ENCODE measurements at regions not wholly inside any gene's neighbourhood (a gene's known extent, or its start where the extent isn't known, plus 50 kb on each side); places are given as distances from the start of the nearest gene placed in this dataset.

GRCh38 chr4:12207396-12207795 is 778.7 kb upstream of the HS3ST1 start:
- Histone ChIP-seq H3K4me3 (ENCODE audit: control insufficient read depth in 2 of 3, extremely low read depth in 1 of 3, insufficient read depth in 2 of 3, low read depth in 1 of 3, low read length in 3 of 3) (no peak overlapping the region), H3K79me2 (ENCODE audit: control insufficient read depth, insufficient read depth, low read length) (no peaks in the 10 kb centered on the region), H4K20me1 (ENCODE audit: control insufficient read depth, extremely low read depth, insufficient read depth, low read length) (no peaks in the 10 kb centered on the region), H2AFZ (ENCODE audit: control insufficient read depth, low read length) (no peak overlapping the region), H3K9me1 (ENCODE audit: control insufficient read depth, extremely low read depth, insufficient read depth, low read length) (no peaks in the 10 kb centered on the region), H3K27ac (ENCODE audit: control insufficient read depth, insufficient read depth, low read length) (no peak overlapping the region), H3K27me3 (ENCODE audit: control insufficient read depth, extremely low read depth, insufficient read depth, low read length) (no peaks in the 10 kb centered on the region), H3K36me3 (ENCODE audit: control insufficient read depth in 2 of 2, extremely low read depth in 1 of 2, insufficient read depth in 2 of 2, low read length in 2 of 2) (no peaks in the 10 kb centered on the region), H3K4me2 (ENCODE audit: control insufficient read depth, extremely low read depth, insufficient read depth, low read depth, low read length) (no peak overlapping the region), H3K9me3 (ENCODE audit: control insufficient read depth, low read depth, low read length) (no peaks in the 10 kb centered on the region), H3K4me1 (ENCODE audit: control insufficient read depth, extremely low read depth, insufficient read depth, low read length) (no peaks in the 10 kb centered on the region), H3K9ac (ENCODE audit: control insufficient read depth, extremely low read depth, insufficient read depth, low read length) (no peak overlapping the region)
- FAIRE-seq (no peak), DNase-seq (ENCODE audit: low read depth, low spot score) (no peak)
- TF ChIP-seq CTCF (optimal IDR thresholded peaks at IDR 0.05 in 1 of 3, IDR thresholded peaks at IDR 0.05 in 1 of 3, conservative IDR thresholded peaks at IDR 0.05 in 1 of 3; ENCODE audit: extremely low read depth in 1 of 3, insufficient read depth in 2 of 3, low read length in 3 of 3) (no peak), EZH2 (IDR thresholded peaks at IDR 0.05; ENCODE audit: low read length) (no peak)
- dilution Hi-C loops (cut with MboI; ENCODE audit: extremely low pct_ligation_motif_present, low sequenced_read_pairs), result no loop called here

- no peaks in the 10 kb centered on the region for H3K4me1 ChIP-seq (ENCODE audit: control insufficient read depth, extremely low read depth, insufficient read depth, low read length)
- no peak overlapping the region for H3K9ac ChIP-seq (ENCODE audit: control insufficient read depth, extremely low read depth, insufficient read depth, low read length)
- no peaks in the 10 kb centered on the region for H3K27me3 ChIP-seq (ENCODE audit: control insufficient read depth, extremely low read depth, insufficient read depth, low read length)
- H3K9me3 ChIP-seq (ENCODE audit: control insufficient read depth, low read depth, low read length), result no peaks in the 10 kb centered on the region
- H3K9me1 ChIP-seq (ENCODE audit: control insufficient read depth, extremely low read depth, insufficient read depth, low read length), result no peaks in the 10 kb centered on the region
- no peaks in the 10 kb centered on the region for H3K36me3 ChIP-seq (ENCODE audit: control insufficient read depth in 2 of 2, extremely low read depth in 1 of 2, insufficient read depth in 2 of 2, low read length in 2 of 2)
- no peak overlapping the region for H3K4me3 ChIP-seq (ENCODE audit: control insufficient read depth in 2 of 3, extremely low read depth in 1 of 3, insufficient read depth in 2 of 3, low read depth in 1 of 3, low read length in 3 of 3)
- no peaks in the 10 kb centered on the region for H3K79me2 ChIP-seq (ENCODE audit: control insufficient read depth, insufficient read depth, low read length)
- H4K20me1 ChIP-seq (ENCODE audit: control insufficient read depth, extremely low read depth, insufficient read depth, low read length), result no peaks in the 10 kb centered on the region
- TF ChIP-seq EZH2 (IDR thresholded peaks at IDR 0.05; ENCODE audit: low read length), result no peak
- no peak for TF ChIP-seq CTCF (optimal IDR thresholded peaks at IDR 0.05 in 1 of 3, IDR thresholded peaks at IDR 0.05 in 1 of 3, conservative IDR thresholded peaks at IDR 0.05 in 1 of 3; ENCODE audit: extremely low read depth in 1 of 3, insufficient read depth in 2 of 3, low read length in 3 of 3)
- DNase-seq (ENCODE audit: low read depth, low spot score), result no peak
- dilution Hi-C loops (cut with MboI; ENCODE audit: extremely low pct_ligation_motif_present, low sequenced_read_pairs), result no loop called here
- no peak for FAIRE-seq
- no peak overlapping the region for H3K27ac ChIP-seq (ENCODE audit: control insufficient read depth, insufficient read depth, low read length)
- no peak overlapping the region for H2AFZ ChIP-seq (ENCODE audit: control insufficient read depth, low read length)
- no peak overlapping the region for H3K4me2 ChIP-seq (ENCODE audit: control insufficient read depth, extremely low read depth, insufficient read depth, low read depth, low read length)
These were observed 777.4 kb upstream of the HS3ST1 start for GRCh38 chr4:12206091-12206490.

Measured in keratinocyte (primary cell).